Loucy (cell line): ENCODE measurements at regions not wholly inside any gene's neighbourhood (a gene's known extent, or its start where the extent isn't known, plus 50 kb on each side); places are given as distances from the start of the nearest gene placed in this dataset.

Experiments used
- EZH2phosphoT487 ChIP-seq: fragments of 200-600 bp; IDR thresholded peaks from 2 replicates; pipeline ENCODE4 v1.6.1; 2018; ENCODE audit warnings: antibody characterized with exemption, mild to moderate bottlenecking, moderate library complexity, borderline replicate concordance
- TF ChIP-seq, protein P1 (sequence below): fragments of 200-600 bp; sonication (generic); conservative IDR thresholded peaks from 2 replicates; pipeline ENCODE4 v1.5.1; 2014; ENCODE audit warnings: mild to moderate bottlenecking, antibody characterized with exemption, low read length

DNA sequence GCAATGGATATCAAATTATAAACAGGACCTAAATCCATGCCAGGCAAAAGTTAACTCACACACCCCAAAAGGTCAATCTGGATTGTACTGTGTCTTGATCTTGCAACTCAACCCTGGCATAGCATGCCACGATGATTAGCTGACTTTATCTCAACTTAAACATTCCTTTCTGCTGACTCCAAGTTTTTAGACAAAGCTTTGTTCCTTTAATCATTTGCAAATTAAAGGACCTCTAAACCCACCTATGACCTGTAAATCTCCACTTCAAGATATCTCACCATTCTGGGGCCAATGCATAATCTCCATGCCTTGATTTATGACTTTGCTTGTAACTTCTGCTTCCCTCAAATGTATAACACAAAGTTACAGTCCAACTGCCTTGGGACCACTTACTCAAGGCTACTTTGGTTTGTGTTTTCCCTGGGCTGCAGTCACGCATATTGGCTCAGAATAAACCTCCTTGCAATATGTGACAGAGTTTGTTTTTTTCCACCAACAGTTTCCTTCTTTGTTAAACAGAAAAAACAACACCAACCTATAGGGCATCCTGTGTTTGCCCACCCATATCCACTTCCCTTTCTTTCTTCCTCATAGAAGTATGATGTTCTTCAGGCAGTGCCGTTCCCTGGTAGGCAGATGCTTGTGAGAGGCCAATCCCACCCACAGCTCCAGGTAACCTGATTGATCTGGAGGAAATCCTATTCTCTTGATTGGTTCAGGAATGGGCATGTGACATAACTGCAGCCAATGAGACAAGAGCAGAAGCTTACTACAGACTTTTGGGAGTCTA, 390.6 kb upstream of the ERCC4 start:
- no peak for TF ChIP-seq EZH2phosphoT487
- TF ChIP-seq, protein P1, sequence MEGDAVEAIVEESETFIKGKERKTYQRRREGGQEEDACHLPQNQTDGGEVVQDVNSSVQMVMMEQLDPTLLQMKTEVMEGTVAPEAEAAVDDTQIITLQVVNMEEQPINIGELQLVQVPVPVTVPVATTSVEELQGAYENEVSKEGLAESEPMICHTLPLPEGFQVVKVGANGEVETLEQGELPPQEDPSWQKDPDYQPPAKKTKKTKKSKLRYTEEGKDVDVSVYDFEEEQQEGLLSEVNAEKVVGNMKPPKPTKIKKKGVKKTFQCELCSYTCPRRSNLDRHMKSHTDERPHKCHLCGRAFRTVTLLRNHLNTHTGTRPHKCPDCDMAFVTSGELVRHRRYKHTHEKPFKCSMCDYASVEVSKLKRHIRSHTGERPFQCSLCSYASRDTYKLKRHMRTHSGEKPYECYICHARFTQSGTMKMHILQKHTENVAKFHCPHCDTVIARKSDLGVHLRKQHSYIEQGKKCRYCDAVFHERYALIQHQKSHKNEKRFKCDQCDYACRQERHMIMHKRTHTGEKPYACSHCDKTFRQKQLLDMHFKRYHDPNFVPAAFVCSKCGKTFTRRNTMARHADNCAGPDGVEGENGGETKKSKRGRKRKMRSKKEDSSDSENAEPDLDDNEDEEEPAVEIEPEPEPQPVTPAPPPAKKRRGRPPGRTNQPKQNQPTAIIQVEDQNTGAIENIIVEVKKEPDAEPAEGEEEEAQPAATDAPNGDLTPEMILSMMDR = no peak
